Head of caudate nucleus (tissue), 42 donors: ENCODE measurements at regions not wholly inside any gene's neighbourhood (a gene's known extent, or its start where the extent isn't known, plus 50 kb on each side); places are given as distances from the start of the nearest gene placed in this dataset.
A peak's percentile ranks its signal among the peaks of the same experiment; 100 is the strongest.

Source experiments
- DNase-seq, 42 donors: peaks; one replicate each; pipeline versions ENCODE4 v3.0.0 to v3.0.0-alpha.2; 2020 to 2021; ENCODE audit warnings: mixed read lengths in 7 of 42
- intact Hi-C: fragments of 100-400 bp; cut with DNase I; formaldehyde crosslinking; loops from one replicate; pipeline ENCODE4 v1.15.0; 2022

DNA sequence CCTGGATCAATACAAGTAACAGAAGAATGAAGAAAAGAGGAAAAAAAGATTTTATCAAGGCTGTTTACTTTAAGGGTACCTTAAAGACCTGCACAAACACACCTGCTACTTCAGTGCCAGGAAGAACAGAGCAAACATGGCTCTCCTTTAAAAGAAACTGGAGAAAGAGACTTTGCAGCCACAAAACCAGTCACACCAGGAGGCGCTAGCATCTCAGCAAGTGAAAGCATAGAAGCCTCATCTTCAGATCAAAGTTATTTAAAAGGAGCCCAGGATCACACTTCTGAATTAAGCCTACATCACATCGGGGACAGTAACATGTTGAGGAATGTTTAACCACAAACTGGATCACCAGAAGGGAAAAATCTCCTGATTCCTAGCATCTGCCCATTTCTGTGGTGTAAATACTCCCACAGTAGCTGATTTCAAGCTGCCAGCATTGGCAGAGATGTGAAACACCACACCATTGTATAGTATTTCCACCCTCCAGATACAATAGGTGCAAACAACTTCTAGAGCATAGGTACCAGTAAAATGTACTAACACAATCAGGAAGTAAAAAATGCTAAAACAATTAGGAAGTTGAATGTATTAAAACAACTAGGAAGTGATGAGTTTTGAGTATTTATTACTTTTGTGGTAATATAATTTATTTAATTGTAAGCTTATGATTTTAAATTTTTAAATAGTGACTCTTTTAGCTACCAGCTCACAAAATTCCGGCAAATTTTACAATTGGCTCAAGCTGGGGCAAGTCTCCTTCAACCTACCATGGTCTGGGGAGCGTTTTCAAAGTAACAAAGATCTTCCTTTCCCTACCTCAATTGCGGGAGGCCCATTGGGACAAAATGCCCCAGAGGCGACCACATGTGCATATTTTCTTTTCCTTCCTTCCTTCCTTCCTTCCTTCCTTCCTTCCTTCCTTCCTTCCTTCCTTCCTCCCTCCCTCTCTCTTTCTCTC, 105.3 kb upstream of the CLDN14 start:
- intact Hi-C loops = no loop called here
- no peak for DNase-seq

DNA sequence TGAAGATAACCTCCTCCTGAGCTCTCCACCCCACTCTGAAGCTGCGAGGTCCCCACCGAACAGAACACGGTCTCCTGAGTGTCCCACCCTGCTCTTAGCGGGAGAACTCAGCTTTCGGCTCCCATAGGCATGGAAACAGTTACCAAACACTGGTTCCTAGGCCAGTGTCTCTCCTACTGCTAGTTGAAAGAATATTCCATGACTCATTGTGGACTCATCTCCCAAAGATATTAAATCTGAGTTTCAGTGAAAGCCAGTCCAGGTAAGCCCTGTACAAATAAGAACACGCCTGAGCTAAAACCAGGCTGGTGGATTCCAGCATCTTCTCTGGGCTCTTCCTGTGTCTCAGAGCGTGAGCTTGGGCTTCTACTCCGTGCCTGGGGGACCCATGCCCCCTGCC, 107.5 kb upstream of the CLDN14 start:
- DNase-seq = no peak

DNA sequence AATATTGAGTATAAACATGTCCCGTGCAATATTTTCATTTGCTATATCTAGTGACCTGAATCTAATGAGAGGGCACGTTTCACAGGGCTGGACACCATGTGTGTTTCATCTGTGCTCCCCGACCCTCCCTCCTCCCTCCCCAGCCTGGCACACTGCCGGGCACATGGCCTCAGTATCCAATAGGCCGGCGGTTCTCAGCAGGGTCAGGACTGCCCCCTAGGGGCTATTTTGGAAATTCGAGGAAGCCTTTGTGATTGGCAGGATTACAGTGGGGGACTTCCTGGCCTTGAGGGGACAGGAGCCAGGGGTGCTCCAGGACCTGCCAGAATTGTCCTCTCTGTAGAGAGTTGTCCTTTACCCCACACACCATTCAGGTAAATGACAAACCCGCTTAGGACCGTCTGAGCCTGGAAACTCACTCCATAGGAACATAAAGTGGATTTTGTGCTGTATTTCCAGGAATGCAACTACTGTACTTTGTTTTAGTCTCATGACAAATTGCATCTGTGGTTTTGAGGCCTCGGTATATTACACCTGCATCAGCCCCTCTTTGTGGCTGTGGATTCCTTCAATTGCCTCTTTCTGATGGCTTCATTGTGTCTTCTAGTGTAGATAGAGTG, 109.5 kb upstream of the SIM2 start:
- DNase-seq = peak in 24 of 42 donors; percentile 14 to 61 (median 32)
- intact Hi-C loops = no loop called here

More for the DNA sequence above, 107.5 kb upstream of the CLDN14 start:
- intact Hi-C loops = no loop called here

DNA sequence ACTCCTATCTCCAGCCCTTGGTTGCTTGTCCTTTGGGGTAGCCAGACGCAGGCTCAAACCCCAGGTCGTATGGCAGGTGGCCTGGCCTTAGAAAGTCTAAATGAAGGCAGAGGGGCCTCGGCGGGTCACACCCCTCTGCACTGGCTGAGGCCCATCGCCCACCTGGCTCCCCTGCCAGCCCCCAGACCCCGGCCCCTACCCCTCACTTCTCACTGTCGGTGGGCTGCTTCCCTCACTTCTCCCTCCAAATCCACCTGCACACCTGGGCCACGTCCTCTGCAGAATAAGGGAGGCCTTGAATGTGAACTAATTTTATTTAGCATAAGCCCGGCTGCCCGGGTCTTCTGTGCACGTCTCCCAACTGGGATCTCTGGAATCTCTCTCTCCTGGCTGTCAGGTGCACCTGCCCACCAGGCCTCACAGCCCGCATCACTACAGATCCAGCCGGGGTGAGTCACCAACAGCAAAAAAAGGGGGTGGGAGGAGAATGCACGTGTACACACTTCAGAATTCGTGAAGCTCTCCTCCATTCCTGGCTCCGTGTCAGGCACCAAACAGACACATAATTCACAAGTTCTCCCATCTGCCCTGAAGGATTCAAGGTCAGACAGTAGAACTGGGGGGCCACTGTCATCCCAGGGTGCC, 107.5 kb upstream of the SIM2 start:
- DNase-seq = peak in 39 of 42 donors; percentile 11 to 82 (median 49)
- intact Hi-C loops = no loop called here

DNA sequence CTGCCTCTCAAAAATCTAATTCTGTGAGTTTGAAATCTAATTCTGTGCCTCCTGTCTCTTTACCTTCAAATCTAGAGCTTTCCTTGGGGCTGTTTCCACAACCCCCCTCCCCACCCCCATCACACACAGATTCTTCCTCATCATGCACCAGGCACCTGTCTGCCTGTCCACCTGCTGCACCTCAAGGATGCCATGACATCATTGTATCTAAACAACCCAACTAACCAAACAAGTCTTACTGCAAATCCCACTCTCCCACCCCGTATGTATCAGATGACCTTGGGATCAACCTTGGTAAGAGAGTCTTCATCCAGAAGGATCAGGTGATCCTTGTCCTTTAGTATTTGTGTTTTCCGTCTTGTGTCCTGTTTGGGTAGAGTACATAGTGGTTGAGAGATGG, 102.7 kb upstream of the SIM2 start:
- DNase-seq = no peak
- intact Hi-C loops = no loop called here

DNA sequence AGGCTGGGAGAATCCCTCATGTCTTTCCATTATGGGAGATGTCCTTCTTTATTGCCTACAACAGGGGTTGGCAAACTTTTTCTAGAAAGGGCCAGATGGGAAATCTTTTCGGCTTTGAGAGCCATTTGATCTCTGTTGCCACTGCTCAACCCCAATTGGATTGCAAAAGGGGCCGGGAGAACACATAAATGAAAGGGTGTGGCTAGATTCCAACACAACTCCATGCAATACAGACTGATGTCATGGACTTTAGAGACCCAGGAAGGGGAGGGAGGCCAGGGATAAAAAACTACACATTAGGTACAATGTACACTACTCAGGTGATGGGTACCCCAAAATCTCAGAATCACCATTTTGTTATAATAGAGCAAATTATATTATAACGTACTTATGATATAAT, 97.6 kb upstream of the SIM2 start:
- DNase-seq = no peak
- intact Hi-C loops = no loop called here

DNA sequence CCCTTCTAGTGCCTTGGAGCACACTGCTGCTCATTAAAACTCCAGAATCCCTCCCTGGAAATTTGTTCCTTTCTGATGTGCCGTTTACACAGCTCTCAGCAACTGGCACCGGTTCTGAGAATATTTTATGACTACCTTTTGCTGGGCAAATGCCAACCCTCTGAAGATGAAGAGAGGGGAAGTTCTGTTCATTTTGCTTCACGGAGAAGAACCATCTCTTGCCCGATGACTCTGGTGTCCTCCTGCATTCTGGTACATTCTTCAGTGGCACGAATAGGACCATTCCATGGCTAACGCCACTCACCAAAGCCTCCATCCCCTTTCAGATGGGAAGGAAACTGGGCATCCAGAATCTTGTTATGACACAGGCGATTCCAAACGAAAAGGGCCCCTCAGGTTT, 96.2 kb upstream of the SIM2 start:
- no peak for DNase-seq
- intact Hi-C loops = no loop called here

DNA sequence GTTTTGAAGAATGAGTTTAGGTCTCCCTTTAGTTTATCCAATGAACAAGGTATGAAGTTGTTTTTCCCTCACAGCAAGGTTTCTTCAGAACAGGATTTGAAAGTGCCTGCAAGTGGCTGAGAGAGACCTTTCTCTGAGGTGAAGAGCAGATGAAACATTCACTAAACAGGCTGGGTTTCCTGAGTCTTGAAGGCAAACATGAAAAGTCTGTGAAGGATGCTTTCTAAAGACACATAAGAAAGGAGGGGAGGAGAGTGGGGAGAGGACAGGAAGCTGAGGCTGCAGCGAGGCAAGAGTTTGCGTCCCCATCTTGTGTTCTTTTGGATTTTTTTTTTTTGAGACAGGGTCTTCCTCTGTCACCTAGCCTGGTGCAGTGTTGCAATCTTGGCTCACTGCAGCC, 95.7 kb upstream of the SIM2 start:
- intact Hi-C loops = no loop called here
- no peak for DNase-seq

DNA sequence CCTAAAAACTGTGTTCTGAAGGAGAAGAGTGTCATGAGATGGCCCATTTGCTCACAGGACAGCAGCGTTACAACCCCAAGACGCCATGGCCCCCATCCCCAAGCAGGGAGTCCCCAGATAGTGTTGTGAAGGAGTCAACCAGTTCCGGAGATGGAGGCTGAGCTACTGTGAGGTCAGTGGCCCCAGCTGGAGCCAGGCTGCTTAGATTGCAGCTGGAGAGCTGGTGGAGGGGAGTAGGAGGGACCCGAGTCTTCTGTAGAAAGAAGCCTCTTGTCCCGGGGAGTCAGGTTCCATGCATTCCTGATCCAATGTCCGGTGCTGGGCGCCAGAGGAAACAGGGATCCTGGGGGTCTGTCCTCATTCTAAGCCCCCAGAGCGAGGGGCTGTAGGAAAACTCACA, 93.5 kb upstream of the SIM2 start:
- DNase-seq = peak in 2 of 42 donors; percentile 8 to 21
- intact Hi-C loops = no loop called here

DNA sequence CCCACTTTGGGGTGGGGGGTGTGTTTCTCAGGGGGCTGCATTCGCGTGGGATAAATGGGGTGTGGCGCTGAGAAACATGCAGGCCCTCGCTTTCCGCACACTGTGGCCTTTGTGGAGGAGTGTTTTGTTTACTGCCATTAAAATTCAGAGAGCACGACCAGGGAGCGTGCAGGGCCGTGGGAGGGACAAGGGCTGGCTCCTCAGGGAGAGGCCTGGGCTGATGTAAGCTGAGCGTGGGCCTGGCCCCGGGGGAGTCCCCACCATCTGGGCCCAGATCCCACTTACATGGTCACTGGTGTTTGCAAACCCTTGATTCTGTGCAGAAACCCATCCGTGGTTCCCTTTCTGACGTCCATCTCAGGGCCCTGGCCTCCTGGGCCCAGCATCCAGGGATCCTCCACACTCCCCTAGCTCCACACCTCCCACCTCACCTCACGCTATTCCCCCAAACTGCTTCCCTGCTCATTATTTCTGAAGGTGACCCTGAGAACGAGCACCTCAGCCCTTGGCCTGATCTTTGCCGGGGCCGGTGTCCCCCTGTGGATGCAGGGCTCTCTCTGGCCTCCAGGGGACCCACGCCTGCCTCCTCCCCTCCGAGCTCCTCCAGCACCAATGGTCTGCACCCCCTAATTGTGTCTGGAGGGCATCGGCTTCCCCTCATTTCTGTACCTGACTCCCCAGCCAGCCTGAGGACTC, 92.5 kb upstream of the SIM2 start:
- DNase-seq = peak in 18 of 42 donors; percentile 4 to 49 (median 28)
- intact Hi-C loops = no loop called here

DNA sequence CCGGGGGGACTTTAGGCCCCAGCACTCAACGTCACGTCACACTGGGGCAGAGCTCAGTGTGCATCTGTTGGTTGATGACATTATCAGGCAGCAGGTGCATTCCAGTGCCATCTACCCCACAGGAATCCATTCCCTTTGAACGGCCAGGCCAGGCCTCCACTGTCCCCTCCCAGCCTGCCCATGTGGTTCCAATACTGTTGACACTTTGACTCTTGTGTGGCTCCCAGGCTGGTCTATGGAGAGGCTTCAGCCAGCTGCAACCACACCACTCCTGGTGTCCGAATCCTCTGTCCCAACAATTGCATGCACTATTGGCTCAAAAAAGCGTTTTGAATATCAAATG, 92.0 kb upstream of the SIM2 start:
- intact Hi-C loops = no loop called here
- no peak for DNase-seq

DNA sequence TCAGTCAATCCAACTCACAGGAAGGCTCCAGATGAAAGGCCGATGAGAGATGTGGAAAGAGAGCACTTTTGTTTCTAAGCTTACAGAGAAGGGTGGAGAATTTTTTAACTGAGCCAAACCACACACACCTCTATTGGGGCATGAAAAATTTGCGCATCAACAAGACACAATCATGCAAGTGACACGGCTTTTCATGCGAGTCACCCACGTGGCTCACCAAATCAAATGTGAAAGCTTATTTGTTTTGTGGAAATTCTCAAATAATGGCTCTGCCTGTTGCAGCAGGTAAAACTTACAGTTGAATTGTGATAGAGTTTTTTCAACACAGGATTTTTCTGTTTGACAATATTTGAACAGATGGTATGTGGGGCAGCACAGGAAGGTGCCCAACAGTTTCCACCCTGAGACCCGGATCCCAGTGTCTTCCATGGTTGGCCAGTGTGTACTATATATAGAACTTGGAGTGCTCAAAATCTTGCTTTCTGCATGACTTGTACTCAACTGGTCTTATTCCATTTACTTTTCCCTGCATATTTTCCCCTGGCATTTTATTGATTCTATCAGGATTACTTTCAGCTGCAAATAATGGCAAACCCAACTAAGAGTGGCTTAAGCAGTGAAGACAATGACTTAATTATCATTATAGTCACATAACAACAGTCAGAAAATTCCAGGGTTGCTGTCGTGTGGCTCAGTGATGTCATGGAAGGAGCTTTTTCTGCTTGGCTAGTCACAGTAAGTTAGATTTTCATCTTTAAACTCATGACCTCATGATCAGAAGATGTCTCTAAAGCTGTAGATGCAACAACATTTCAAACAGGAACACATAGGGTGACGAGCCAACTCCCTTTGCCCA, 90.6 kb upstream of the SIM2 start:
- intact Hi-C loops = no loop called here
- DNase-seq = no peak

DNA sequence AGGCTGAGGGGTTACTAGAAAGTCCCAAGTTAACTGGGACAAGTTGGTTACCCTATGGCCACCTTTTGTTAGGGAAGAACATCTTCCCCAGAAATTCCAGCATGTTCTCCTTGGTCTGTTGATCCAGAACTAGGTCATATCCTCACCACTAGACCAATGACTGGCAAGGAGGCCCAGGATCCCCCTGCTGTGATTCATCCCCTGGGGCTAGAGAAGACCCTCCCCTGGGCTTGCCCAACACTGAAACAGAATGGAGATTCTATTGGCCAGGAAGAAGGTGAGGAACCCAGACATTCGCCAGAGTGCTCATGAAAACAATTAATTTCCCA, 90.1 kb upstream of the SIM2 start:
- no peak for DNase-seq
- intact Hi-C loops = no loop called here

DNA sequence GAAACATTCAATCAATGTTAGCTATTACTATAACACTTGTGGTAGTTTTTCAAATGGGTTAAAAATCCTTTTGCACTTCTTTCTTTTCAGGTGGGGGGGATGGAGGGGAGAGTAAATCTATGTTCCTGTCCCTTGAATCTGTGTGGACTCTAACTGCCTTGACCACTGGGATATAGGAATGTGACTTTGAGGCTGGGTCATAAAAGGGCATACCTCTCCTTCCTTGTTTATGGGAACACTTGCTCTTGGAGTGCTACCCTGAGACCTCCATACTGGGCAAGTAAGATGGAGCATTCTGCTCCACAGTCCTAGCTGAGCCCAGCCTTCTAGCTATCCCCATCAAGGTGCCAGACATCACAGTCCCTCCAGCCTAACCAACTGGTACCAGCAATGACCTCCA, 89.3 kb upstream of the SIM2 start:
- intact Hi-C loops = no loop called here
- no peak for DNase-seq

DNA sequence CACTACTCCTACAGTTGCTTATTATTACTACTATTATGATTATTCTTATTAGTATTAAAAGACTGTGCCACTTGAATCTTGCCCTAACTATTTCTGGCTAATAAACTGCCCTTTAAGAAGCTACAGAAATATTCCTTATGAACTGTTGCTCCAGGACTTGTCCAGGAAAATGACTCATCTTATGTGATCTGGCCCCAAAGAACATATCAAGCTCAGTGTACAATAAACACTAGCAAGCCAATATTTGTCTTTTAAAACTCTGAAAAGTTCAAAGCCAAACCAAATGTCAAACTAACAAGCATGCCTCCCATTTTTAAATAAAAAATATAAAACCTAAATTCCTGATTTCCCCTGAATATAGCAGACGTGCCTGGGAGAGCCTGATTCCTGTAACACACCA, 88.7 kb upstream of the SIM2 start:
- intact Hi-C loops = no loop called here
- DNase-seq = no peak

DNA sequence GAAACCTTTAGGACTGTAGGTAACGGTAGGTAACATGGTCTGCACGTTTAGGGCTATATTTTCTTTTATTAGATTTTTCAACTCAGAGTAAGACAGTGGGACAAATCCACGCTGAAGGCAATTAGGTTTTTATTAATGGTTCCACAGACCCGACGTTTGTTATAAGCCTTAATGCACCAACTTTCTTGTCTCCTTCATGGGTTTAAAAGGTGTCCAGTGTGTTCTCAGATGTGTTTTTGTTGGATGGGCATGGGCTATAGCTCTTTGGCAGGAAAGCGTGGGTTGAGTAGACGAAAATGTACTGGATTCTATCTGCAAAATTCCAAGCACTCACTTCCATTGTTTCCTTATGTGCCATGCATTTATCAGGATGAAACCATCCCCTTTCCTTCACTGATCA, 88.0 kb upstream of the SIM2 start:
- intact Hi-C loops = no loop called here
- DNase-seq = no peak

DNA sequence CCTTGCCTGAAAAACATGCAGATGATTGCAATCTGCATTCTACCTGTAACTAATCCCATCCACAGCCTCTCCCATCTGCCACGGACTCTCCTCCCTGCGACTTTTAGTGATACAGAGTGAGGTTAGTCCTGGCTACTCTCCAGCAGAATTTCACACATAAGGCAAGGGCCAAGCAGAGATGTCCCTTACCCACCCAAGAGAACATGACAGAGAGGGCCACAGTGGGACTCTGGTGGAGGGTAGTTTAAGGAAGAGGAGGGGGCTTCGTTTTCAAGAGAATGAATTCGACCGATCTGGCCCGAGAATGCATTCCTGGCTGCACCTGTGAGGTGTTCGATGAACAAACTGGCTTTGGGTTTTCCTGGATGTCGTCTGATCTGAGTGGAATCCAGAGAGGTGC, 87.5 kb upstream of the SIM2 start:
- DNase-seq = no peak
- intact Hi-C loops = no loop called here

DNA sequence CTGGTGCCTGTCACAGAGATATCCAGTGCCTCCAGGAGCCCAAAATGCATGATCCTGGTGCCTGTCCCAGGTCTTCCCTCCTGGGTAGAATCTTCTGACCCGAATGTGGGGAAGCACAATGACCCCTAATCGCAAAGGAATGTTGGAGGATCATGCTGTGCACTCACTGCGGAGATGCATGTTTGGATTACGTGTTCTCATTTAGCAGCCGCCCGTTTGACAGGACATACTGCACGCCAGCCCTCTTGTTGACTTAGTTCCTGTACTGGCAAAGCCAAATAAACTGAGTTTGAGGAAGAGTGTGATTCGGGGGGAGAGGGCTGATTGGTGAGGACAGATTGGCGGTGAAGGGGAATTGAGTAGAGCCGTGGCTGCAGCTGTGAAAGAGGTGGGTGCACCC, 85.9 kb upstream of the SIM2 start:
- no peak for DNase-seq
- intact Hi-C loops = no loop called here

DNA sequence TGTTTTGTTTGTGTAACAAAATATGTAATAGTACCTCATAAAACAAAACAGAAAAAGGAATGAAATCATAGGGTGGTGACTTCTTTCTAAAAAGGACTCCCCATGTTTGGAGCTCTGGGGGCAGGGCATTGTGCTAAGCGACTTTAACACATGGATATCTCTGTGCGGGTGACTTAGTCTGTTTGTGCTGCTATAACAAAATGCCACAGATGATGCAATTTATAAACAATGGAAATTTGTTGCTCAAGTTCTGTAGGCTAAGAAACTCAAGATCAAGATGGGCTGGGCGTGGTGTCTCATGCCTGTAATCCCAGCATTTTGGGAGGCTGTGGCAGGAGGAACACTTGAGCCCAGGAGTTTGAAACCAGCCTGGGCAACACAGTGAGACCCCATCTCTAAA, 85.4 kb upstream of the SIM2 start:
- DNase-seq = no peak
- intact Hi-C loops = no loop called here
